ENCODE measurements at regions not wholly inside any gene's neighbourhood (a gene's known extent, or its start where the extent isn't known, plus 50 kb on each side); places are given as distances from the start of the nearest gene placed in this dataset.

- no peak for TF ChIP-seq CTCF (IDR thresholded peaks at IDR 0.05; ENCODE audit: unreplicated experiment)
- Mint-ChIP-seq H3K4me3 (ENCODE audit: low read depth, unreplicated experiment) (no peak overlapping the region), H3K27ac (ENCODE audit: unreplicated experiment) (no peak overlapping the region), H3K27me3 (ENCODE audit: unreplicated experiment) (no peaks in the 10 kb centered on the region), H3K36me3 (ENCODE audit: insufficient read depth, unreplicated experiment) (no peaks in the 10 kb centered on the region), H3K4me1 (ENCODE audit: low read depth, unreplicated experiment) (no peaks in the 10 kb centered on the region), H3K9me3 (ENCODE audit: low read depth, unreplicated experiment) (no peaks in the 10 kb centered on the region)
- CTCF ChIA-PET, result no interaction called here
- intact Hi-C loops (cut with micrococcal nuclease; ENCODE audit: unreplicated experiment), result no loop called here
- no TSS peak for BruUV-seq (replicated peaks)
- no peak for DNase-seq
Observed at GRCh38 chr7:88688222-88688621, 71.3 kb upstream of the ZNF804B start.

- Mint-ChIP-seq H3K4me3 (ENCODE audit: low read depth, unreplicated experiment) (no peak overlapping the region), H3K36me3 (ENCODE audit: insufficient read depth, unreplicated experiment) (no peaks in the 10 kb centered on the region), H3K27ac (ENCODE audit: unreplicated experiment) (no peak overlapping the region), H3K4me1 (ENCODE audit: low read depth, unreplicated experiment) (no peaks in the 10 kb centered on the region), H3K27me3 (ENCODE audit: unreplicated experiment) (no peaks in the 10 kb centered on the region), H3K9me3 (ENCODE audit: low read depth, unreplicated experiment) (no peaks in the 10 kb centered on the region)
- no peak for TF ChIP-seq CTCF (IDR thresholded peaks at IDR 0.05; ENCODE audit: unreplicated experiment)
- intact Hi-C loops (cut with micrococcal nuclease; ENCODE audit: unreplicated experiment), result no loop called here
- no peak for DNase-seq
- CTCF ChIA-PET, result no interaction called here
- no TSS peak for BruUV-seq (replicated peaks)
Observed at GRCh38 chr7:88686468-88687229, 72.9 kb upstream of the ZNF804B start.

- TF ChIP-seq CTCF (IDR thresholded peaks at IDR 0.05; ENCODE audit: unreplicated experiment), result no peak
- Mint-ChIP-seq H3K27me3 (ENCODE audit: unreplicated experiment) (no peaks in the 10 kb centered on the region), H3K36me3 (ENCODE audit: insufficient read depth, unreplicated experiment) (no peaks in the 10 kb centered on the region), H3K27ac (ENCODE audit: unreplicated experiment) (no peak overlapping the region), H3K4me3 (ENCODE audit: low read depth, unreplicated experiment) (no peak overlapping the region), H3K9me3 (ENCODE audit: low read depth, unreplicated experiment) (peaks cover 4% of the 10 kb centered on the region), H3K4me1 (ENCODE audit: low read depth, unreplicated experiment) (no peaks in the 10 kb centered on the region)
- intact Hi-C loops (cut with micrococcal nuclease; ENCODE audit: unreplicated experiment), result no loop called here
- CTCF ChIA-PET, result interaction anchor here (0.7 kb wide), 1 partner anchor 112 kb away, joined by 3 read pairs; no protein-coding TSS in a partner anchor
- no peak for DNase-seq
- BruUV-seq (replicated peaks), result no TSS peak
Observed at GRCh38 chr7:88681682-88682081, 77.8 kb upstream of the ZNF804B start.

- H3K4me3 Mint-ChIP-seq (ENCODE audit: low read depth, unreplicated experiment), result no peak overlapping the region
- no peaks in the 10 kb centered on the region for H3K36me3 Mint-ChIP-seq (ENCODE audit: insufficient read depth, unreplicated experiment)
- CTCF ChIA-PET, result no interaction called here
- no peaks in the 10 kb centered on the region for H3K9me3 Mint-ChIP-seq (ENCODE audit: low read depth, unreplicated experiment)
- no peak for DNase-seq
- intact Hi-C loops (cut with micrococcal nuclease; ENCODE audit: unreplicated experiment), result no loop called here
- no peak overlapping the region for H3K27ac Mint-ChIP-seq (ENCODE audit: unreplicated experiment)
- TF ChIP-seq CTCF (IDR thresholded peaks at IDR 0.05; ENCODE audit: unreplicated experiment), result no peak
- no peaks in the 10 kb centered on the region for H3K27me3 Mint-ChIP-seq (ENCODE audit: unreplicated experiment)
- no TSS peak for BruUV-seq (replicated peaks)
- H3K4me1 Mint-ChIP-seq (ENCODE audit: low read depth, unreplicated experiment), result peaks cover 13% of the 10 kb centered on the region
Observed at GRCh38 chr7:88670536-88670935, 89.0 kb upstream of the ZNF804B start.

All from Calu3 (cell line).